Stimulated activated CD8-positive, alpha-beta memory T cell treated with anti-CD3 and anti-CD28 coated beads, Interleukin-4, amount 100 ng/mL, for 48 hours (primary cell): ENCODE measurements at regions not wholly inside any gene's neighbourhood (a gene's known extent, or its start where the extent isn't known, plus 50 kb on each side); places are given as distances from the start of the nearest gene placed in this dataset.
"Not testable (repeated sequence)": the region's sequence is repeated elsewhere in the genome, so short reads cannot be mapped to it uniquely, and the experiment has no call there.

Experiments used
- DNase-seq: peaks from one replicate; pipeline ENCODE4 v3.0.0-alpha.2; 2020

DNA sequence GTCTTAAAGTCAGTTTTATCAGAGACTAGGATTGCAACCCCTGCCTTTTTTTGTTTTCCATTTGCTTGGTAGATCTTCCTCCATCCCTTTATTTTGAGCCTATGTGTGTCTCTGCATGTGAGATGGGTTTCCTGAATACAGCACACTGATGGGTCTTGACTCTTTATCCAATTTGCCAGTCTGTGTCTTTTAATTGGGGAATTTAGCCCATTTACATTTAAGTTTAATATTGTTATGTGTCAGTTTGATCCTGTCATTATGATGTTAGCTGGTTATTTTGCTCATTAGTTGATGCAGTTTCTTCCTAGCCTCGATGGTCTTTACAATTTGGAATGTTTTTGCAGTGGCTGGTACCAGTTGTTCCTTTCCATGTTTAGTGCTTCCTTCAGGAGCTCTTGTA lies 93.3 kb upstream of the GALNT18 start:
- DNase-seq = not testable (repeated sequence)

DNA sequence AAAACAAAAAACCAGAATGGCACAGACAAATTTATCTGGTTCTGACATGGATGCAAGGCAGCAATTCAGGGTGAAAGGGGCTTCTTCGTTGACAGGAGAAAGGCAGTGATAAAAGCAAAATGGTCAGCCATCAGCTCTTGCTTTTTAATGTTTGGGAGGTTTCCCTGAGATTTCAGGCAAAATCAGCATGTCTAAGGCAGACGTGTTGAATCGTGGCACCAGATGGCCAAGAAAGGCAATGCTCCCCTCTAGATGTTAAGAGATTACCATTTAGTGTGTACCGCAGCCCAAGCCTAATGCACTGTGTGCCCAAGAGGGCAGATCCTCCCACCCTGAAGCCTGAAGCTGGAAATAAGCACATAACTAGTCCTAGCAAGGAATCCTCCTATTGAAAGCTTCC lies 88.8 kb upstream of the GALNT18 start:
- no peak for DNase-seq

- no peak for DNase-seq
These were observed 87.8 kb upstream of the GALNT18 start for GRCh38 chr11:11709447-11710239.

GRCh38 chr11:11708256-11708655 lies 86.5 kb upstream of the GALNT18 start:
- DNase-seq = no peak

- no peak for DNase-seq
These were observed 84.2 kb upstream of the GALNT18 start for GRCh38 chr11:11706028-11706427.

DNA sequence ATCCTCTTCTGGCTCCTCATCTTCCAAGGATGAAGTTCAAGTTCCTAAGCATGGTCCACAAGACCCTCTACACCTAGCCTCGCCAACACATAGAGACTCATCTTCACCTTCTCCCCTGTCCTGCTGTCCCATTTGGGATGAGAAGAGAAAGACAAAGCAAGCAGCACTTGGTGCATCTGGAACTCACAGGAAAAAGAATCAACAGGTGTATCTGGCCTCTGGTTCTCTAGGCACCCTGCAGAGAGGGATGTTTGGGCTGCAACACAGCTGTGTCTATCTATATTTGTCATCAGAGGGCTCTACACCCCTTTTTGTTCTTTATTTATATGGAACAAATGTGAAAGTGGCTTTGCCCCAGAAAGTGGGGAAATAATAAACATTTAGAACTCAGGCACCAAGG lies 82.1 kb upstream of the GALNT18 start:
- no peak for DNase-seq

- no peak for DNase-seq
These were observed 79.3 kb upstream of the GALNT18 start for GRCh38 chr11:11701070-11701469.

DNA sequence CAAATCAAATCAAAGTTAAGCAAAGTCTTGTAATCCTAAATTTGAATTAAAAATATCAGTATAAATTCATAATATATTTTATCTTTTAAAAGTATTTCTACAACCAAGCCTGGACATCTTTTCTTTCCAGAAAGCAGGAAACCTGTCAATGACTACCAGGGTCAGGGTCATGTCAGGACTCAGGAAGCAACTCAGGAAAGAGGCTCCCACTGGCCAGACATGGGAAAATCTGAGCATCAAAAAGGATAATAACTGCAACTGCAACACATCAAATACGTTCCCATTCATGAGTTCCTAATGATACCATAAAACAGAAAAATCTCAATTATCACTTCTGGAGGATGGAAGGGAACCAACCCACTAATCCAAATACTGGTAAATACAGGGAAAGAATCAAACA lies 76.0 kb upstream of the GALNT18 start:
- no peak for DNase-seq

- DNase-seq = no peak
These were observed 69.7 kb upstream of the GALNT18 start for GRCh38 chr11:11691296-11692151.

DNA sequence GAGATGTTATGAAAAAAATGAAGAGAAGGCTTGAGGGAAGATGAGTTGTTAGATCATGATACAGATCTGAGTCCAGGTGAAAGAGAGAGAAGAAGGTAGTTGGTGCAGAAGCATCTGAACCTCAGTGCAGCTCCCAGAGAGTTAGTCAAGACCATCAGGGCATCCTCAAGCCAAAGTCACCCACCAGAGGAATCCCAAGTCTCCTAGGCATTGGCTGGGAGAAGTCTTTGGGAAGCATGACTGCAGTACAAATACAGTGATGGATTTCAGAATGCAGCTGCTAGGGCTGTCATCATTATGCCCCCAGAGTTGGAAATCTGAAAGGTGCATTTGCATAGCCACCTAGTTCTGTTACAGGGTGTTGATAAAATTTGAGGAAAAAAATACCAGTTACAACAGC lies 59.7 kb upstream of the GALNT18 start:
- no peak for DNase-seq

DNA sequence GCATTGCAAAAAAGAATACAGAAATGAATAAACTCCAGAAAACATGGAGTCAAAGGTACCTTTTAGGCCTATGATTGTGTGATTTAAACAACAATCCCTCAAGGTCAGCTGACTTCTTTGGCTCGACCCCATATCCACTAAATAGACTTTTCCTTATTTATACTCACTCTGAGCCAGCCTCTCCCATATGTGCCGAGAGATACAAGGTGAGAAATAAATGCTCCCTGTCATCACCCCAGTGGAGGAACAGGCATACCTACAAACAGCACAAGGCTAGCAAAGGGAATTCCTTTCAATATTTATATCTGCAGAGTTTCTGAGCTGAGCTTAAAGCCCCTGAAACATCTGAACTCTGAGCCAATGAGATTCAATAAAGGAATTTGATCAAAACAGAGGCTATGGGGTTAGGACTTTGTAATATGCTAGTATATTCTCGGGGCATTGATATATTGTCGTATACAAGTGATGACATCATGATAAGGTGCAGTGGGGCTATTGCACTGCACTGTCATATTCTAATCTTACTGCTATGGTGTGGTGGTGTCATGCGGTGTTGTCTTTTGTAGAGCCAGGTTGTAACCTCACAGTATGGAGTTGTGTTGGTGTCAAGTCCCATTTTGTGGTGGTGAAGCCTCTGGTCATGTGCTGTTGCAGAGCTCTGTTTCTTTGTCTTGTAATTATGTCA lies 56.0 kb upstream of the GALNT18 start:
- no peak for DNase-seq

- DNase-seq = no peak
These were observed 53.9 kb upstream of the GALNT18 start for GRCh38 chr11:11675671-11676181.

GRCh38 chr11:11672789-11673188 lies 51.0 kb upstream of the GALNT18 start:
- DNase-seq = no peak

- DNase-seq = no peak
These were observed 50.3 kb upstream of the GALNT18 start for GRCh38 chr11:11672101-11672500.
